Keratinocyte (primary cell): ENCODE measurements at regions not wholly inside any gene's neighbourhood (a gene's known extent, or its start where the extent isn't known, plus 50 kb on each side); places are given as distances from the start of the nearest gene placed in this dataset.

ENCODE experiments used
- DNase-seq: peaks from one replicate; pipeline ENCODE4 v3.0.0-alpha.2; 2011; ENCODE audit warnings: low read depth, missing footprints, low spot score
- FAIRE-seq: peaks from 2 replicates; lab custom pipeline; 2011; peaks lifted over from hg19 to GRCh38; lab: Jason Lieb, UNC
- H2AFZ ChIP-seq: 2 replicates; pipeline ENCODE4 v1.6.0; 2012; ENCODE audit warnings: low read length, control low read depth, inconsistent platforms; ENCODE audit not compliant: control insufficient read depth
- H3K27ac ChIP-seq: 2 replicates; pipeline ENCODE4 v1.5.1; 2011; ENCODE audit warnings: low read length; ENCODE audit not compliant: control insufficient read depth, insufficient read depth
- H3K27me3 ChIP-seq: 3 replicates; pipeline ENCODE4 v1.6.0; 2011; ENCODE audit warnings: low read length; ENCODE audit not compliant: control insufficient read depth, insufficient read depth; ENCODE audit errors: extremely low read depth
- H3K36me3 ChIP-seq, 2 experiments: 2 replicates in 1 of 2; 3 replicates in 1 of 2; pipeline ENCODE4 v1.5.1; 2011; ENCODE audit warnings: low read length in 2 of 2, mild to moderate bottlenecking in 1 of 2; ENCODE audit not compliant: control insufficient read depth in 2 of 2, insufficient read depth in 2 of 2; ENCODE audit errors: extremely low read depth in 1 of 2
- H3K4me1 ChIP-seq: 3 replicates; pipeline ENCODE4 v1.5.1; 2011; ENCODE audit warnings: low read length; ENCODE audit not compliant: control insufficient read depth, insufficient read depth; ENCODE audit errors: extremely low read depth
- H3K4me2 ChIP-seq: 3 replicates; pipeline ENCODE4 v1.6.0; 2011; ENCODE audit warnings: low read depth, low read length; ENCODE audit not compliant: control insufficient read depth, insufficient read depth; ENCODE audit errors: extremely low read depth
- H3K4me3 ChIP-seq, 3 experiments: fragments of 200-600 bp in 1 of 3; sonication (generic) in 1 of 3; 2 replicates in 2 of 3; 3 replicates in 1 of 3; pipeline ENCODE4 v1.5.1; 2011 to 2016; ENCODE audit warnings: low read length in 3 of 3, mild to moderate bottlenecking in 3 of 3, control low read depth in 2 of 3, inconsistent platforms in 1 of 3, low read depth in 1 of 3, mixed read lengths in 1 of 3, mixed run types in 1 of 3, moderate library complexity in 1 of 3; ENCODE audit not compliant: control insufficient read depth in 2 of 3, insufficient read depth in 2 of 3; ENCODE audit errors: extremely low read depth in 1 of 3
- H3K79me2 ChIP-seq: 2 replicates; pipeline ENCODE4 v1.6.0; 2012; ENCODE audit warnings: low read length; ENCODE audit not compliant: control insufficient read depth, insufficient read depth
- H3K9ac ChIP-seq: 3 replicates; pipeline ENCODE4 v1.6.0; 2011; ENCODE audit warnings: low read length; ENCODE audit not compliant: control insufficient read depth, insufficient read depth; ENCODE audit errors: extremely low read depth
- H3K9me1 ChIP-seq: 3 replicates; pipeline ENCODE4 v1.6.0; 2011; ENCODE audit warnings: low read length; ENCODE audit not compliant: control insufficient read depth, insufficient read depth; ENCODE audit errors: extremely low read depth
- H3K9me3 ChIP-seq: 2 replicates; pipeline ENCODE4 v1.5.1; 2012; ENCODE audit warnings: low read depth, low read length; ENCODE audit not compliant: control insufficient read depth
- H4K20me1 ChIP-seq: 3 replicates; pipeline ENCODE4 v1.6.0; 2011; ENCODE audit warnings: low read length; ENCODE audit not compliant: control insufficient read depth, insufficient read depth; ENCODE audit errors: extremely low read depth
- CTCF ChIP-seq, 3 experiments: IDR thresholded peaks in 1 of 3; conservative IDR thresholded peaks in 1 of 3; optimal IDR thresholded peaks in 1 of 3; 2 replicates in 2 of 3; 3 replicates in 1 of 3; pipeline versions ENCODE3 to v1.5.1; 2011; ENCODE audit warnings: low read length in 3 of 3, mild to moderate bottlenecking in 3 of 3, moderate library complexity in 2 of 3, control low read depth in 1 of 3, inconsistent platforms in 1 of 3; ENCODE audit not compliant: insufficient read depth in 2 of 3; ENCODE audit errors: extremely low read depth in 1 of 3
- EZH2 ChIP-seq: IDR thresholded peaks from one replicate; pipeline ENCODE4 v1.6.1; 2012; ENCODE audit warnings: inconsistent platforms, mild to moderate bottlenecking, low read length, moderate library complexity
- dilution Hi-C: fragments of 300-500 bp; cut with MboI; formaldehyde crosslinking; loops from one replicate; pipeline ENCODE4 v1.7.0; 2020; ENCODE audit warnings: low sequenced_read_pairs; ENCODE audit not compliant: extremely low pct_ligation_motif_present

GRCh38 chr2:46849046-46849715, 66.4 kb downstream of the MCFD2 start:
- Histone ChIP-seq H3K9me1 (peaks cover 5% of the 10 kb centered on the region), H3K9me3 (peaks cover 2% of the 10 kb centered on the region), H3K4me1 (peaks cover 61% of the 10 kb centered on the region), H3K4me2 (no peak overlapping the region), H3K27me3 (no peaks in the 10 kb centered on the region), H3K9ac (no peak overlapping the region), H3K36me3 (no peaks in the 10 kb centered on the region), H3K4me3 (no peak overlapping the region), H3K27ac (no peak overlapping the region), H4K20me1 (no peaks in the 10 kb centered on the region), H2AFZ (no peak overlapping the region), H3K79me2 (no peaks in the 10 kb centered on the region)
- DNase-seq: no peak
- TF ChIP-seq EZH2 (no peak), CTCF (optimal IDR thresholded peaks at IDR 0.05 in 1 of 3, IDR thresholded peaks at IDR 0.05 in 1 of 3, conservative IDR thresholded peaks at IDR 0.05 in 1 of 3; ENCODE audit: extremely low read depth in 1 of 3, insufficient read depth in 2 of 3, low read length in 3 of 3) (no peak)
- dilution Hi-C loops: no loop called here
- no peak for FAIRE-seq

- H3K9ac ChIP-seq: no peak overlapping the region
- FAIRE-seq: no peak
- no peaks in the 10 kb centered on the region for H3K9me3 ChIP-seq
- H2AFZ ChIP-seq: no peak overlapping the region
- no peaks in the 10 kb centered on the region for H4K20me1 ChIP-seq
- no peaks in the 10 kb centered on the region for H3K79me2 ChIP-seq
- H3K9me1 ChIP-seq: peaks cover 5% of the 10 kb centered on the region
- H3K36me3 ChIP-seq: no peaks in the 10 kb centered on the region
- H3K27me3 ChIP-seq: no peaks in the 10 kb centered on the region
- no peak overlapping the region for H3K27ac ChIP-seq
- TF ChIP-seq EZH2: no peak
- TF ChIP-seq CTCF (optimal IDR thresholded peaks at IDR 0.05 in 1 of 3, IDR thresholded peaks at IDR 0.05 in 1 of 3, conservative IDR thresholded peaks at IDR 0.05 in 1 of 3; ENCODE audit: extremely low read depth in 1 of 3, insufficient read depth in 2 of 3, low read length in 3 of 3): no peak
- no peak overlapping the region for H3K4me3 ChIP-seq
- dilution Hi-C loops: no loop called here
- no peak overlapping the region for H3K4me2 ChIP-seq
- peaks cover 60% of the 10 kb centered on the region for H3K4me1 ChIP-seq
- DNase-seq: no peak
Observed at GRCh38 chr2:46848447-46848846, 67.2 kb downstream of the MCFD2 start.
